NCI-H1694 (cell line): ENCODE measurements at regions not wholly inside any gene's neighbourhood (a gene's known extent, or its start where the extent isn't known, plus 50 kb on each side); places are given as distances from the start of the nearest gene placed in this dataset.

ENCODE experiments used
- DNase-seq: peaks from one replicate; lab custom pipeline; 2025; lab: John Stamatoyannopoulos, UW

- DNase-seq, result peak; percentile 2
Measured at GRCh38 chr2:237244976-237245646, 159.4 kb downstream of the COPS8 start.

- DNase-seq, result no peak
Measured at GRCh38 chr2:237250599-237250998, 163.4 kb downstream of the COL6A3 start.

GRCh38 chr2:237251986-237252385, 162.0 kb downstream of the COL6A3 start:
- no peak for DNase-seq

- no peak for DNase-seq
Measured at GRCh38 chr2:237253046-237253702, 160.8 kb downstream of the COL6A3 start.

- DNase-seq, result no peak
Measured at GRCh38 chr2:237254369-237254861, 159.5 kb downstream of the COL6A3 start.

- DNase-seq, result no peak
Measured at GRCh38 chr2:237254911-237255578, 158.9 kb downstream of the COL6A3 start.

GRCh38 chr2:237256887-237257286, 157.1 kb downstream of the COL6A3 start:
- DNase-seq, result no peak

- DNase-seq, result no peak
Measured at GRCh38 chr2:237257471-237257951, 156.5 kb downstream of the COL6A3 start.

- no peak for DNase-seq
Measured at GRCh38 chr2:237258116-237258515, 155.8 kb downstream of the COL6A3 start.

GRCh38 chr2:237258615-237259014, 155.3 kb downstream of the COL6A3 start:
- DNase-seq, result no peak

- no peak for DNase-seq
Measured at GRCh38 chr2:237259201-237259600, 154.8 kb downstream of the COL6A3 start.

GRCh38 chr2:237260039-237260620, 153.8 kb downstream of the COL6A3 start:
- no peak for DNase-seq

- no peak for DNase-seq
Measured at GRCh38 chr2:237260686-237261085, 153.3 kb downstream of the COL6A3 start.

- DNase-seq, result no peak
Measured at GRCh38 chr2:237261327-237261726, 152.6 kb downstream of the COL6A3 start.

GRCh38 chr2:237262838-237263771, 150.9 kb downstream of the COL6A3 start:
- DNase-seq, result no peak

- DNase-seq, result no peak
Measured at GRCh38 chr2:237264480-237265219, 149.3 kb downstream of the COL6A3 start.

GRCh38 chr2:237268004-237268708, 145.8 kb downstream of the COL6A3 start:
- DNase-seq, result no peak

GRCh38 chr2:237269138-237269875, 144.7 kb downstream of the COL6A3 start:
- no peak for DNase-seq

- no peak for DNase-seq
Measured at GRCh38 chr2:237270520-237270919, 143.4 kb downstream of the COL6A3 start.
